Ovary (tissue), 7 donors: ENCODE measurements at regions not wholly inside any gene's neighbourhood (a gene's known extent, or its start where the extent isn't known, plus 50 kb on each side); places are given as distances from the start of the nearest gene placed in this dataset.
"Not testable (repeated sequence)": the region's sequence is repeated elsewhere in the genome, so short reads cannot be mapped to it uniquely, and the experiment has no call there.

Experiments
- DNase-seq, 5 donors: peaks; one replicate each; pipeline ENCODE4 v3.0.0-alpha.2; 2019 to 2020
- H3K27ac ChIP-seq, 2 donors: fragments of 200-600 bp; one replicate each; pipeline versions ENCODE4 v1.5.1 to v1.8.0; 2019 to 2022
- H3K27me3 ChIP-seq: fragments of 200-600 bp; one replicate; pipeline ENCODE4 v1.8.0; 2022
- H3K36me3 ChIP-seq: fragments of 200-600 bp; sonication (generic); one replicate; pipeline ENCODE4 v1.5.1; 2019
- H3K4me1 ChIP-seq: one replicate; pipeline ENCODE4 v1.8.1; 2013; ENCODE audit warnings: mild to moderate bottlenecking, moderate library complexity; ENCODE audit not compliant: insufficient read depth
- H3K4me3 ChIP-seq: fragments of 200-600 bp; sonication (generic); one replicate; pipeline ENCODE4 v1.5.1; 2017
- H3K9me3 ChIP-seq, 2 donors: fragments of 200-600 bp in 1 of 2; sonication (generic) in 1 of 2; one replicate each; pipeline versions ENCODE4 v1.5.1 to v1.8.1; 2013 to 2019; ENCODE audit warnings: mild to moderate bottlenecking in 1 of 2, moderate library complexity in 1 of 2
- WGBS, 3 donors: extraction: QIAGEN DNeasy Blood & Tissue Kit in 1 of 3; methylation state at CpG; one replicate each; pipeline versions ENCODE4 v1.1.5 to v1.1.7; 2013 to 2017; 5-methylcytosine and 5-hydroxymethylcytosine counted together
- intact Hi-C, 4 donors: fragments of 100-400 bp; cut with DNase I; formaldehyde crosslinking; loops; one replicate each; pipeline versions ENCODE4 v1.11.0 to v1.15.1; 2022 to 2023
- donor health status: DM: no; HTN: no; CAD: no; lungs with moderate emphysema.
- donor health status: DM: no; HTN: no; CAD: no.
- donor health status: Bipolar disorder and iron deficiency.
- donor health status: DM: no; HTN: no; CAD: no.
- donor health status: DM: yes; HTN: yes; CAD: no.

GRCh38 chr10:46753763-46754162 lies 157.5 kb upstream of the PTPN20 start:
- H3K9me3 ChIP-seq, DNase-seq, H3K27ac ChIP-seq, H3K4me3 ChIP-seq, H3K27me3 ChIP-seq, intact Hi-C loops, H3K4me1 ChIP-seq, H3K36me3 ChIP-seq: not testable (repeated sequence)
- 78 to 97% (median 90%) methylated on average over 2 to 3 of the region's 5 CpGs for WGBS, 3 donors

DNA sequence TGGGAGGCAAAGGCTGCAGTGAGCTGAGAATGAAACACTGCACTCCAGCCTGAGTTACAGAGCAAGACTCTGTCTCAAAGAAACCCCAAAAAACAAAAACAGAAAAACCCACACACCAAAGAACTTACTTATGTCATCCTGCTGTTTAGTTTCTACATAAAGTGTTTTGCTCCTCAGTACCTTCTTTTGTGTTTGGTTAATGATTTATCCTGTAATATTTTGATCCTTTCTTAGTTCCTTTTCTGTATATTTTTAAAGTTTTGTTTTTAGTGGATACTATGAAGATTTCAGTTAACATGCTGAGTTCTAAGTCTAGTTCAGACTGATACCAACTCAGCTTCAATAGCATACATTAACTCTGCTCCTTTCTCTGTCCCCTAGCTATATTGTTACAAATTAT lies 149.8 kb upstream of the PTPN20 start:
- H3K4me3 ChIP-seq, H3K27ac ChIP-seq, H3K27me3 ChIP-seq, H3K9me3 ChIP-seq, DNase-seq, H3K36me3 ChIP-seq, intact Hi-C loops, H3K4me1 ChIP-seq: not testable (repeated sequence)

GRCh38 chr10:46768515-46769291 lies 142.5 kb upstream of the PTPN20 start:
- DNase-seq, H3K4me3 ChIP-seq, intact Hi-C loops, H3K27ac ChIP-seq, H3K4me1 ChIP-seq, H3K9me3 ChIP-seq, H3K36me3 ChIP-seq, H3K27me3 ChIP-seq: not testable (repeated sequence)
- 54 to 83% (median 61%) methylated on average over 3 to 7 of the region's 8 CpGs for WGBS, 3 donors

DNA sequence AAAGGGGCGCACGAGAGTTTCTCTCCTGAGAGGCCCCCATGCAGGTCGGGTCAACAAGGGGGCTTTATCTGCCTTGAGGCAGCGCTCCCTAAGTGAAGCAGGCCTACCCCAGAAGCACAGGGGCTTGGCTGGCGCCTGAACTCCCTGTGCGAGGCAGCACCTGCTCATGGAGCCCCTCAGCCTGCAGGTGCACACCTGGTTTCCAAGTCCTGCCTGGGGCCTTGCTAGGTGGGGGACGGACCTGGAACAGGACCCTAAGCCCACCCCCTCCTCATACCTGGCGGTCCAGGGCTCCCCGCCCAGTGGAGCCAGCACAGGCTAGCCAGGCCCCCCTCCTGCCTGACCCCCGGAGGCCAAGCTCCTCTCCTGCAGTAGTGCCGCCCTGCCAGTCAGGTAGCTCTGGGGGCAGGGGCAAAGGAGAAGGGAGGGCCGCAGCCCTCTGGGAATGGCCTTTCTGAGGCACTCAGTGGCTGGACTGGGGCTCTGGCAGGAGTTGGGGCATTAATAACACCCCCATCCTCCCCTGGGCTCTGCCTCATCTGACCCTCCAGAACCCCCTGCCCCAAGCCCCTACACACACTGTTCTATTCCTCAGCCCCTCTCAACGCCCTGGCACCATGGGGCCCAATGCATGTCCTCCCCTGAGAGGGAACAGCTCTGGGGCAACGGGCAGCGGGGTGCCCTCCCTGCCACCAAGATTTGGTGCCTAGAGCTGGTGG lies 137.9 kb upstream of the PTPN20 start:
- H3K27ac ChIP-seq, DNase-seq, H3K9me3 ChIP-seq, H3K4me1 ChIP-seq, intact Hi-C loops, H3K4me3 ChIP-seq, H3K27me3 ChIP-seq, H3K36me3 ChIP-seq: not testable (repeated sequence)
- WGBS, 3 donors: 83 to 92% methylated on average over 1 to 7 of the region's 15 CpGs; no CpG with 5 or more reads in 1 of the 3 donors

DNA sequence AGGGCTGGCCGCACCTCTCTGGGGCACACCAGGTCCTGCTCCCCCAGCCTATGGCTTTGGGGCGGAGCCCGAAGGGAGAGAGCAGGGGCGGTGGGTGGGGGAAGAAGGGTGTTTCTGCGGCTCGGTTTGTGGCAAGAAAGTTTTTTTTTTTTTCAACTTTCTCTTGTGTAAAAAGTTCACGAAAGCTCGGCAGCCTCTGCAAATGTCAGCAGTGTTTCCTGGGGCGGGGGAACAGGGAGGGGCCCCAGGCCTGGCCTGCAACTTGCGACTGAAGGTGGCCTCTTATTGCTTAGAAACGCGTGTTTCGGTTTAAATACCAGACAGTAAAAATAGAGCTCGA lies 137.4 kb upstream of the PTPN20 start:
- H3K27me3 ChIP-seq, H3K36me3 ChIP-seq, H3K4me3 ChIP-seq, H3K27ac ChIP-seq, intact Hi-C loops, DNase-seq, H3K4me1 ChIP-seq, H3K9me3 ChIP-seq: not testable (repeated sequence)
- 81 to 85% (median 83%) methylated on average over 8 to 14 of the region's 14 CpGs for WGBS, 3 donors

DNA sequence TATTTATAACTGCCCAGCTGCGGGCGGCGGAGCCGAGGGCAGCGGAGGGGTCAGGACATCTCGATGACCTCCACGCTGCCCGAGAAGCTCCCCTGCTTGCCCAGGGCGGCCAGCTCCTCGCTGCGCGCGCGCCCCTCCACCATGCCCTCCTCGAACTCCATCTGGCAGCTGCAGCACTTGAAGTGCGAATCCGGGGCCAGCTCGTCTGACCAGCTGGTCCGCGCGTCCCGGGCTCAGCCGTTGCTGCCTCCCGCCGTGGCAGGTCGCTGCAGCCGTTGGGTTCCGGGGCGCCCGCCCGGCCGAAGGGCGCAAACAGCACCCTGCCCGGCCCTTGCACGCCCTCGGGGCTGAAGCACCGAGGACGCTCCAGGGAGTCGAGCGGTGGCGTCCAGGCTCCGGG lies 136.9 kb upstream of the PTPN20 start:
- intact Hi-C loops, H3K27ac ChIP-seq, DNase-seq: not testable (repeated sequence)

DNA sequence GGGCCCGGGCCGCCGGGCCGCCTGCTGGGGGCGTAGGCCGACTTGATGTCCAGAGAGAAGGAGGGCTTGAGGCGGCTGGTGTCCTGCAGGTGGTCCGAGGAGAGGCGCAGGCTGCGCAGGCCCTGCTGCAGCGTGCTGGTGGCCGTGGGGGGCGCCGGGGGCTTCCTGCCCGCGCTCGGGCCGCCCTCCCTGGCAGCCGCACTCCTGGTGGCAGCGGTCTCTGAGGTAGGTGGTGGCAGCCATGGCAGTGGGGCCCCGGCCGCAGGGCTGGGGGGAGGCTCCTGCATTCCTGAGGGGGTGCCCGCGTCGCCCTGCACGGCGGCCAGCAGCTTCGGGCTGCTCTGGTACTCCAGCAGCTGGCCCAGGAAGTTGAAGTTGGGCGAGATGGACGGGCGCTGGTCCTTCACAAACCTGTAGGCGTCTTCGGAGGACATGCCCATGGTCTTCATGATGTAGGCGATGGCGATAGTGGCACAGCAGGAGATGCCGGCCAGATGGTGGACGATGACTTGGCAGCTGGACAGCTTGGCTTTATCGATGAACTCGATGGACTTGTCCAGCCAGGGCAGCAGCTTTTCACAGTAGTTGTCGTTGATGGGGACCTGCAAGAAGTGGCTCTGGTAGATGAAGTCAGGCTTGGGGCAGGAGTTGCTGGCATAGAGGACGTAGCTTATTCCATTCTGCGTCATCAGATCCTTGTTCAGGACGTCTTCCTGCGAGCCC lies 136.1 kb upstream of the PTPN20 start:
- H3K4me3 ChIP-seq, H3K27me3 ChIP-seq, H3K36me3 ChIP-seq, intact Hi-C loops, H3K9me3 ChIP-seq, DNase-seq, H3K27ac ChIP-seq, H3K4me1 ChIP-seq: not testable (repeated sequence)
- 93 to 100% (median 97%) methylated on average over 2 to 31 of the region's 44 CpGs for WGBS, 3 donors

More for the DNA sequence above, 136.9 kb upstream of the PTPN20 start:
- not testable (repeated sequence) for H3K27me3 ChIP-seq, H3K36me3 ChIP-seq, H3K4me1 ChIP-seq, H3K4me3 ChIP-seq, H3K9me3 ChIP-seq
- WGBS, 3 donors: 93 to 98% (median 97%) methylated on average over 5 to 32 of the region's 42 CpGs

DNA sequence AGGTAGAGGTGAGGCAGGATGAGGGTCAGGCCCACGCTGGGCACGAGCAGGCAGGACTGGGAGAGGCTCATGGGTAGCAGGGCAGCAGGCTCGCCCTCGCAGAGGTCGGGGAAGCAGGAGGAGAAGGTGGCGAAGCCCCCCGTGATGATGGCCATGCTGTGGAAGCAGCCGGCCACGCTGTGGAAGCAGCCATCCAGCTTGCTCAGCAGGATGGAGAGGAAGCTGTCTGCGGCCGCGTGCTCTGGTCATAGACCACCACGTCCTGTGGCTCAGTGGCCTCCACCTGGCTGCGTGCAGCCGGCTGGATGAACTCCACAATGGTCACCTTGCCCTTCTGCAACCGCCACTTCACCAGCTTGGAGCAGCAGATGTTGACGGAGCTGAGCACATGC lies 135.6 kb upstream of the PTPN20 start:
- H3K4me1 ChIP-seq, H3K36me3 ChIP-seq, H3K27me3 ChIP-seq, H3K9me3 ChIP-seq, H3K4me3 ChIP-seq, DNase-seq, intact Hi-C loops, H3K27ac ChIP-seq: not testable (repeated sequence)
- 93 to 96% (median 96%) methylated on average over 10 to 16 of the region's 17 CpGs for WGBS, 3 donors

GRCh38 chr10:46779571-46779970 lies 131.7 kb upstream of the PTPN20 start:
- H3K4me1 ChIP-seq, H3K4me3 ChIP-seq, intact Hi-C loops, H3K36me3 ChIP-seq, H3K27me3 ChIP-seq, H3K27ac ChIP-seq, H3K9me3 ChIP-seq: not testable (repeated sequence)
- peak; percentile 71 to 89 (median 86) for DNase-seq
- 10 to 13% (median 13%) methylated on average over 9 of the region's 9 CpGs for WGBS, 3 donors

DNA sequence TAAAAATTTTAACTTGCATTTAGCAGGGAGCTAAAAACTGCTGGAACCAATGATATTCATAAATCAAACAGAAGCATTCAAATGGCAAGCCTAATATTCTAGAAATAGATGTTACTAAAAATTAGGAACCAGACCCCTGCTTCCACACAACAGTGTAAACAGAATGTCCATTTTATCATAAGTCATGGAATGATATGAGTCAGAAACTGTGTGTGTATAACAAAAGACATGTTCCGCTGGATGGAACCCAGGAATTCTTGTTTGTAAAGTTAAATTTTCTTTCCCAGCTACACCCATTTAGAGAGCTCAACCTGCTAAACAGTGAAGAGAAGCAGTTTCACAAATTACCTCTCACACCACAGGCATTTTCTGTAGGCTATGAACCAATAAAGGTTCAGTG lies 131.1 kb upstream of the PTPN20 start:
- H3K4me1 ChIP-seq, H3K27me3 ChIP-seq, H3K9me3 ChIP-seq, intact Hi-C loops, H3K27ac ChIP-seq, H3K36me3 ChIP-seq, H3K4me3 ChIP-seq, DNase-seq: not testable (repeated sequence)
- 13 to 45% (median 29%) methylated on average over 1 of the region's 1 CpG for WGBS, 3 donors

DNA sequence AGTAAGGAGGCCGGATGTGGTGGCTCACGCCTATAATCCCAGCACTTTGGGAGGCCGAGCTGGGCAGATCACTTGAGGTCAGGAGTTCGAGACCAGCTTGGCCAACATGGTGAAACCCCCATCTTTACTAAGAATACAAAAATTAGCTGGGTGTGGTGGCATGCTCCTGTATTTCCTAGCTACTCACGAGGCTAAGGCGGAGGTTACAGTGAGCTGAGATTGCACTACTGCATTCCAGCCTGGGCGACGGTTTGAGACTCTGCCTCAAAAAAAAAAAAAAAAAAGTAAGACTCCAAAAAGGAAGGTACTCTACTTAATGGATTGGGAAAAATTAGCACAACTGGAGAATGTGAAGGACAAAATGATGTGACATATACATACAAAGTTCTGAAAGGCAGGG lies 130.2 kb upstream of the PTPN20 start:
- DNase-seq, H3K36me3 ChIP-seq, H3K4me3 ChIP-seq, H3K27me3 ChIP-seq, intact Hi-C loops, H3K4me1 ChIP-seq, H3K9me3 ChIP-seq, H3K27ac ChIP-seq: not testable (repeated sequence)
- 81 to 90% (median 90%) methylated on average over 8 of the region's 8 CpGs for WGBS, 3 donors
